Heart left ventricle (tissue), 16 donors: ENCODE measurements at regions not wholly inside any gene's neighbourhood (a gene's known extent, or its start where the extent isn't known, plus 50 kb on each side); places are given as distances from the start of the nearest gene placed in this dataset.

Experiments
- ATAC-seq, 4 donors: fragments of 200-7000 bp; cut with Tn5 transposase; one replicate each; pipeline ENCODE4 v1.9.1; 2020 to 2022; ENCODE audit warnings: moderate library complexity in 4 of 4, mild to moderate bottlenecking in 3 of 4, moderate number of reproducible peaks in 1 of 4
- DNase-seq, 5 donors: peaks; one replicate each; pipeline ENCODE4 v3.0.0-alpha.2; 2020
- H3K27ac ChIP-seq, 12 donors: fragments of 200-600 bp; sonication (generic) in 4 of 12; one replicate each; pipeline versions ENCODE4 v1.5.0 to v1.8.0; 2016 to 2022; ENCODE audit warnings: mild to moderate bottlenecking in 2 of 12
- H3K27me3 ChIP-seq, 9 donors: fragments of 200-600 bp; sonication (generic) in 2 of 9; one replicate each; pipeline versions ENCODE4 v1.5.1 to v1.8.0; 2016 to 2022; ENCODE audit warnings: mild to moderate bottlenecking in 3 of 9
- H3K36me3 ChIP-seq, 9 donors: fragments of 200-600 bp; sonication (generic) in 2 of 9; one replicate each; pipeline versions ENCODE4 v1.5.0 to v1.8.0; 2018 to 2022; ENCODE audit warnings: mild to moderate bottlenecking in 2 of 9
- H3K4me1 ChIP-seq, 12 donors: fragments of 200-600 bp; sonication (generic) in 4 of 12; one replicate each; pipeline versions ENCODE4 v1.5.0 to v1.8.0; 2016 to 2022; ENCODE audit warnings: mild to moderate bottlenecking in 3 of 12
- H3K4me3 ChIP-seq, 12 donors: fragments of 200-600 bp; sonication (generic) in 4 of 12; one replicate each; pipeline versions ENCODE4 v1.5.0 to v1.8.0; 2017 to 2022; ENCODE audit warnings: mild to moderate bottlenecking in 9 of 12, moderate library complexity in 4 of 12
- H3K9me3 ChIP-seq, 12 donors: fragments of 200-600 bp; sonication (generic) in 4 of 12; one replicate each; pipeline versions ENCODE4 v1.5.0 to v1.8.0; 2016 to 2022; ENCODE audit warnings: mild to moderate bottlenecking in 1 of 12
- POLR2A ChIP-seq, 2 donors: fragments of 450-650 bp; IDR thresholded peaks; one replicate each; pipeline ENCODE4 v1.6.1; 2017; ENCODE audit warnings: antibody characterized with exemption in 2 of 2, mild to moderate bottlenecking in 2 of 2, moderate library complexity in 2 of 2
- WGBS, 4 donors: extraction: QIAGEN DNeasy Blood & Tissue Kit in 2 of 4; methylation state at CpG; one replicate each; pipeline versions ENCODE4 v1.1.5 to v1.1.7; 2013 to 2018; 5-methylcytosine and 5-hydroxymethylcytosine counted together
- intact Hi-C, 10 donors: fragments of 100-400 bp; cut with DNase I; formaldehyde crosslinking; loops; one replicate each; pipeline versions ENCODE4 v1.11.1 to v1.14.2; 2022
- TF ChIP-seq, protein P1 (sequence below), 12 donors: fragments of 200-600 bp; sonication (generic) in 4 of 12; IDR thresholded peaks; one replicate each; pipeline versions ENCODE4 v1.5.0 to v1.8.0; 2018 to 2022; ENCODE audit warnings: antibody characterized with exemption in 12 of 12, mild to moderate bottlenecking in 5 of 12
- donor health status: ischemic (EF 13 %, LVEDD 7.1; RV severe dilation, severe dysfunction).
- donor health status: healthy with polysubstance abuse.
- donor health status: DM: no; HTN: yes; CAD: no.
- donor health status: DM: no; HTN: no; CAD: no.
- donor health status: ischemic (EF 25% LVEDD 6.9; RV normal size, moderate dysfunction).
- donor health status: ischemic (EF 25% LVEDD 5.7; RV mildly dilated, moderate dysfunction).
- donor health status: healthy.
- donor health status: DM: yes; HTN: yes; CAD: no.
- donor health status: ischemic (EF 35%, LVEDD 5.7; RV mildly dilated, moderate dysfunction).
- donor health status: nonischemic (EF 11% LVEDD 7.7; RV severe dilation, severe dysfunction).
- donor health status: DM: yes; HTN: yes; CAD: no.
- donor health status: PGD.
- donor health status: ischemic (EF 29% LVEDD 5.4; RV normal size, mild dysfunction).
- donor health status: nonischemic (EF 23%, LVEDD 6.1; RV moderate dilation, normal function).

DNA sequence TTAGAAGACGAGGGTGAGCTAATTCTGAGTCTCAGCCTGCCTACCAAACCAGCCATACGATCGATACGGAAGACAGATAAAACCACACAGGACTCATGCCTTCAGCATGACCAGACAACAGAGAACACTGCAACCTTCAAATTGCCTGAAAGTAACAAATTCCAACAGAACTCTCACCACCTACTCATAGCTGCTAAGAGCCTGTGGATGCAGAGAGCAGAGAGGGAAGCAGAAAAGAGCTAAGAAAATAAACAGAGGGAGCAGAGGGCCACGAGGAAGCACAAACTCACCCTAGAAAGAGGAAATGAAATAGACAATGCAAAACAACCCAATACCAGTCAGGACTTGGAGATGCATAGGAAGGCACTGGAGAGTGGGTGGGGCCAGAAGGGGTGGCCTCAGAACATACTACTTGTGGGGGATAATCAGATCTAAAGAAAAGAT lies 86.7 kb upstream of the TAS2R1 start:
- Histone ChIP-seq H3K9me3 (no peaks in the 10 kb centered on the region), H3K4me1 (no peaks in the 10 kb centered on the region), H3K27me3 (no peaks in the 10 kb centered on the region), H3K27ac (no peak overlapping the region), H3K4me3 (no peak overlapping the region), H3K36me3 (no peaks in the 10 kb centered on the region)
- TF ChIP-seq, protein P1, sequence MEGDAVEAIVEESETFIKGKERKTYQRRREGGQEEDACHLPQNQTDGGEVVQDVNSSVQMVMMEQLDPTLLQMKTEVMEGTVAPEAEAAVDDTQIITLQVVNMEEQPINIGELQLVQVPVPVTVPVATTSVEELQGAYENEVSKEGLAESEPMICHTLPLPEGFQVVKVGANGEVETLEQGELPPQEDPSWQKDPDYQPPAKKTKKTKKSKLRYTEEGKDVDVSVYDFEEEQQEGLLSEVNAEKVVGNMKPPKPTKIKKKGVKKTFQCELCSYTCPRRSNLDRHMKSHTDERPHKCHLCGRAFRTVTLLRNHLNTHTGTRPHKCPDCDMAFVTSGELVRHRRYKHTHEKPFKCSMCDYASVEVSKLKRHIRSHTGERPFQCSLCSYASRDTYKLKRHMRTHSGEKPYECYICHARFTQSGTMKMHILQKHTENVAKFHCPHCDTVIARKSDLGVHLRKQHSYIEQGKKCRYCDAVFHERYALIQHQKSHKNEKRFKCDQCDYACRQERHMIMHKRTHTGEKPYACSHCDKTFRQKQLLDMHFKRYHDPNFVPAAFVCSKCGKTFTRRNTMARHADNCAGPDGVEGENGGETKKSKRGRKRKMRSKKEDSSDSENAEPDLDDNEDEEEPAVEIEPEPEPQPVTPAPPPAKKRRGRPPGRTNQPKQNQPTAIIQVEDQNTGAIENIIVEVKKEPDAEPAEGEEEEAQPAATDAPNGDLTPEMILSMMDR (IDR thresholded peaks at IDR 0.05), result no peak
- no peak for TF ChIP-seq POLR2A (IDR thresholded peaks at IDR 0.05)
- intact Hi-C loops, result no loop called here
- ATAC-seq, result no peak
- no peak for DNase-seq
- WGBS, 4 donors, result 44 to 78% (median 64%) methylated on average over 5 of the region's 5 CpGs

DNA sequence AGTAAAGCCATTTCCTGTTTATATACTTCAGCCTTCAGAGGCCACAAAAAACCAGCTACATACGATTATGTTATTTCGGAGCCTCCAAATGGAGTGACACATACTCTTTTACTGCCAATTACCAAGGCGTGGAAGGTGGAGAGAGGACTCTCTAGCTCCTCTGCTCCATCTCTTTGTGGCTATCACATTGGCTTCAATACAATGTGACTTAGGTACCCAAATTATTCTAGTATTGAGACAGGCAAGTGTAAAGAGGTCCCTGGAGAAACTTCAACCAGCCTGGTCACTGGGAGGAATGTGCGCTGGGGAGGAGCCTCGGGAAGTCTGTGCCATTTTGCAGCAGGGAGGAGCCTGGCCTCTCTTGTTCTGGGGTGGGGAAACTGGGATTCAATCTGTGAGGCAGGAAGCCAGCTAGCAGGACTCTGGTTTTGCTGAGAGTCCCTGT lies 85.8 kb upstream of the TAS2R1 start:
- ATAC-seq (no peak), DNase-seq (no peak)
- H3K36me3 ChIP-seq, result no peaks in the 10 kb centered on the region
- TF ChIP-seq POLR2A (IDR thresholded peaks at IDR 0.05), result no peak
- TF ChIP-seq, protein P1 (IDR thresholded peaks at IDR 0.05), result no peak
- intact Hi-C loops, result no loop called here
- no peak overlapping the region for H3K27ac ChIP-seq
- no peaks in the 10 kb centered on the region for H3K9me3 ChIP-seq
- no peak overlapping the region for H3K4me3 ChIP-seq
- 54 to 69% (median 64%) methylated on average over 5 of the region's 5 CpGs for WGBS, 4 donors
- H3K27me3 ChIP-seq, result no peaks in the 10 kb centered on the region
- no peaks in the 10 kb centered on the region for H3K4me1 ChIP-seq

- Histone ChIP-seq H3K4me1 (no peaks in the 10 kb centered on the region), H3K4me3 (no peak overlapping the region), H3K27me3 (no peaks in the 10 kb centered on the region), H3K36me3 (no peaks in the 10 kb centered on the region), H3K27ac (no peak overlapping the region), H3K9me3 (no peaks in the 10 kb centered on the region)
- DNase-seq (no peak), ATAC-seq (no peak)
- TF ChIP-seq, protein P1 (IDR thresholded peaks at IDR 0.05), result no peak
- no peak for TF ChIP-seq POLR2A (IDR thresholded peaks at IDR 0.05)
- WGBS, 4 donors, result 61 to 80% (median 63%) methylated on average over 4 of the region's 4 CpGs
- intact Hi-C loops, result no loop called here
Observed at GRCh38 chr5:9713959-9714586, 83.9 kb upstream of the TAS2R1 start.

- Histone ChIP-seq H3K27me3 (no peaks in the 10 kb centered on the region), H3K4me3 (no peak overlapping the region), H3K36me3 (no peaks in the 10 kb centered on the region), H3K9me3 (peaks cover 0 to 2% (median 0%) of the 10 kb centered on the region in 12 donors), H3K4me1 (no peaks in the 10 kb centered on the region), H3K27ac (no peak overlapping the region)
- no peak for TF ChIP-seq POLR2A (IDR thresholded peaks at IDR 0.05)
- TF ChIP-seq, protein P1 (IDR thresholded peaks at IDR 0.05), result no peak
- 59 to 68% (median 62%) methylated on average over 4 of the region's 4 CpGs for WGBS, 4 donors
- DNase-seq (no peak), ATAC-seq (no peak)
- intact Hi-C loops, result no loop called here
Observed at GRCh38 chr5:9713356-9713755, 83.2 kb upstream of the TAS2R1 start.
